WTC11 (cell line): ENCODE measurements at regions not wholly inside any gene's neighbourhood (a gene's known extent, or its start where the extent isn't known, plus 50 kb on each side); places are given as distances from the start of the nearest gene placed in this dataset.

Experiments
- ATAC-seq: fragments of 200-7000 bp; cut with Tn5 transposase; 2 replicates; pipeline ENCODE4 v1.10.0; 2021; ENCODE audit warnings: mild to moderate bottlenecking, moderate library complexity
- CTCF ChIA-PET: fragments of 300-600 bp; sonication (Branson Sonifier 250); formaldehyde crosslinking; loops from one replicate; lab custom pipeline; 2021; ENCODE audit warnings: antibody characterized with exemption; lab: Charles Lee
- POLR2A ChIA-PET: fragments of 350-600 bp; sonication (Branson Sonifier 250); formaldehyde crosslinking; loops from one replicate; lab custom pipeline; 2021; ENCODE audit warnings: antibody characterized with exemption; lab: Charles Lee
- DNase-seq: peaks from one replicate; pipeline ENCODE4 v3.0.0; 2021; ENCODE audit warnings: low spot score
- H3K27ac Mint-ChIP-seq: 2 replicates; pipeline ENCODE4 v1.8.0; 2021; ENCODE audit warnings: mixed read lengths
- H3K27me3 Mint-ChIP-seq: 2 replicates; pipeline ENCODE4 v1.8.0; 2021; ENCODE audit warnings: low read depth, mild to moderate bottlenecking, moderate library complexity, mixed read lengths
- H3K36me3 Mint-ChIP-seq: 2 replicates; pipeline ENCODE4 v1.8.0; 2021; ENCODE audit warnings: mixed read lengths
- H3K4me1 Mint-ChIP-seq: 2 replicates; pipeline ENCODE4 v1.8.0; 2022; ENCODE audit warnings: mixed read lengths
- H3K4me3 Mint-ChIP-seq: 2 replicates; pipeline ENCODE4 v1.8.0; 2021; ENCODE audit warnings: mild to moderate bottlenecking, moderate library complexity, mixed read lengths
- H3K9me3 Mint-ChIP-seq: 2 replicates; pipeline ENCODE4 v1.8.0; 2021; ENCODE audit warnings: mixed read lengths
- ELF4 ChIP-seq: sonication (generic); formaldehyde crosslinking; IDR thresholded peaks from 2 replicates; pipeline ENCODE4 v1.8.1; 2022; ENCODE audit warnings: low read depth, mild to moderate bottlenecking, moderate library complexity, missing genetic modification reagents
- EMX1 ChIP-seq: fragments of 250-450 bp; sonication (Bioruptor Pico); IDR thresholded peaks from 2 replicates; pipeline ENCODE4 v1.8.0; 2021; ENCODE audit warnings: mild to moderate bottlenecking
- FOXK1 ChIP-seq: sonication (generic); formaldehyde crosslinking; IDR thresholded peaks from 2 replicates; pipeline ENCODE4 v1.8.0; 2022; ENCODE audit warnings: mild to moderate bottlenecking, moderate library complexity, missing genetic modification reagents
- MXD4 ChIP-seq: fragments of 250-450 bp; sonication (Bioruptor Pico); IDR thresholded peaks from 2 replicates; pipeline ENCODE4 v1.8.0; 2021; ENCODE audit warnings: mild to moderate bottlenecking, moderate library complexity, borderline replicate concordance
- NFE2L1 ChIP-seq: sonication (generic); formaldehyde crosslinking; IDR thresholded peaks from 2 replicates; pipeline ENCODE4 v1.8.1; 2023; ENCODE audit warnings: missing genetic modification reagents
- RORB ChIP-seq: fragments of 250-450 bp; sonication (Bioruptor Pico); IDR thresholded peaks from 2 replicates; pipeline ENCODE4 v1.9.0; 2021; ENCODE audit warnings: mild to moderate bottlenecking
- SMAD3 ChIP-seq: sonication (generic); formaldehyde crosslinking; IDR thresholded peaks from 2 replicates; pipeline ENCODE4 v1.8.0; 2022; ENCODE audit warnings: missing genetic modification reagents, mild to moderate bottlenecking, borderline replicate concordance
- SMAD4 ChIP-seq: sonication (generic); formaldehyde crosslinking; IDR thresholded peaks from 2 replicates; pipeline ENCODE4 v1.8.0; 2022; ENCODE audit warnings: mild to moderate bottlenecking, missing genetic modification reagents
- TEAD4 ChIP-seq: sonication (generic); formaldehyde crosslinking; IDR thresholded peaks from 2 replicates; pipeline ENCODE4 v1.8.0; 2022; ENCODE audit warnings: mild to moderate bottlenecking, missing genetic modification reagents
- ZNF232 ChIP-seq: sonication (generic); formaldehyde crosslinking; IDR thresholded peaks from 2 replicates; pipeline ENCODE4 v1.8.0; 2022; ENCODE audit warnings: mild to moderate bottlenecking, missing genetic modification reagents
- ZNF317 ChIP-seq: sonication (generic); formaldehyde crosslinking; IDR thresholded peaks from 2 replicates; pipeline ENCODE4 v1.8.1; 2023; ENCODE audit warnings: low read depth, mild to moderate bottlenecking, moderate library complexity, missing genetic modification reagents, borderline replicate concordance
- ZNF396 ChIP-seq: fragments of 250-450 bp; sonication (Bioruptor Pico); IDR thresholded peaks from 2 replicates; pipeline ENCODE4 v1.8.0; 2021; ENCODE audit warnings: mild to moderate bottlenecking, moderate library complexity, borderline replicate concordance
- ZNF423 ChIP-seq: fragments of 250-450 bp; sonication (Bioruptor Pico); IDR thresholded peaks from 2 replicates; pipeline ENCODE4 v2.1.2; 2022; ENCODE audit warnings: mild to moderate bottlenecking, moderate library complexity
- TF ChIP-seq, protein P1 (sequence below): fragments of 250-450 bp; sonication (Bioruptor Pico); IDR thresholded peaks from 2 replicates; pipeline ENCODE4 v1.8.0; 2021; ENCODE audit warnings: mild to moderate bottlenecking
- TF ChIP-seq, protein P2 (sequence below): sonication (generic); formaldehyde crosslinking; IDR thresholded peaks from 2 replicates; pipeline ENCODE4 v1.8.1; 2023; ENCODE audit warnings: mild to moderate bottlenecking, moderate library complexity, missing genetic modification reagents
- TF ChIP-seq, protein P3 (sequence below): fragments of 250-450 bp; sonication (Bioruptor Pico); IDR thresholded peaks from 2 replicates; pipeline ENCODE4 v1.9.0; 2021; ENCODE audit warnings: mild to moderate bottlenecking
- TF ChIP-seq, protein P4 (sequence below): sonication (generic); formaldehyde crosslinking; IDR thresholded peaks from 2 replicates; pipeline ENCODE4 v1.8.1; 2022; ENCODE audit warnings: missing genetic modification reagents, borderline replicate concordance
- TF ChIP-seq, protein P5 (sequence below): fragments of 250-450 bp; sonication (Bioruptor Pico); IDR thresholded peaks from 2 replicates; pipeline ENCODE4 v2.1.2; 2022; ENCODE audit warnings: mild to moderate bottlenecking, moderate library complexity
- TF ChIP-seq, protein P6 (sequence below): fragments of 250-450 bp; sonication (Bioruptor Pico); IDR thresholded peaks from 2 replicates; pipeline ENCODE4 v1.9.0; 2021; ENCODE audit warnings: moderate library complexity, mild to moderate bottlenecking, inconsistent platforms, borderline replicate concordance
- TF ChIP-seq, protein P7 (sequence below): sonication (generic); formaldehyde crosslinking; IDR thresholded peaks from 2 replicates; pipeline ENCODE4 v1.8.1; 2022; ENCODE audit warnings: low read depth, mild to moderate bottlenecking, moderate library complexity, missing genetic modification reagents, borderline replicate concordance

DNA sequence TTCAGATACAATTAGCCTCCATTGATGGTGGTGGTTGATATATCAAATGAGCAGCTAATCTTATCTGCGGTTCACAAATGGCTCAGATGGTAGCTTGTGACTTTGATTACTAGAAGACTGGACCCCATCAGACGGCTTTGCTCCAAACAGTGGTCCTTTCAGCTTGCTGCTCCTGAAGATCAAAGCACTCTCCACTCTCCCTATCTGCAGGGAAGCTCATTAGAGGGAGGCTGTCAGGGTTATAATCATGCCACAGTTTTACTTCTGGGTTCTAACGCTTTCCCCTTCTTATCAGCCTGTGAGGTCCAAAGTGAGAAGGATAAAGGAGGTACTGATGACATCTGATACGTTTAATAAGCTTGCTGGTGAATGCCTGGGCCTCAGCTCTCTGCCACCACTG is 247.1 kb upstream of the NT5C1B start (continued):
- TF ChIP-seq, protein P1, sequence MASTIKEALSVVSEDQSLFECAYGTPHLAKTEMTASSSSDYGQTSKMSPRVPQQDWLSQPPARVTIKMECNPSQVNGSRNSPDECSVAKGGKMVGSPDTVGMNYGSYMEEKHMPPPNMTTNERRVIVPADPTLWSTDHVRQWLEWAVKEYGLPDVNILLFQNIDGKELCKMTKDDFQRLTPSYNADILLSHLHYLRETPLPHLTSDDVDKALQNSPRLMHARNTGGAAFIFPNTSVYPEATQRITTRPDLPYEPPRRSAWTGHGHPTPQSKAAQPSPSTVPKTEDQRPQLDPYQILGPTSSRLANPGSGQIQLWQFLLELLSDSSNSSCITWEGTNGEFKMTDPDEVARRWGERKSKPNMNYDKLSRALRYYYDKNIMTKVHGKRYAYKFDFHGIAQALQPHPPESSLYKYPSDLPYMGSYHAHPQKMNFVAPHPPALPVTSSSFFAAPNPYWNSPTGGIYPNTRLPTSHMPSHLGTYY: no peak
- no peak for TF ChIP-seq EMX1 (CRISPR knock-in tag)
- TF ChIP-seq SMAD4: no peak
- TF ChIP-seq, protein P2, sequence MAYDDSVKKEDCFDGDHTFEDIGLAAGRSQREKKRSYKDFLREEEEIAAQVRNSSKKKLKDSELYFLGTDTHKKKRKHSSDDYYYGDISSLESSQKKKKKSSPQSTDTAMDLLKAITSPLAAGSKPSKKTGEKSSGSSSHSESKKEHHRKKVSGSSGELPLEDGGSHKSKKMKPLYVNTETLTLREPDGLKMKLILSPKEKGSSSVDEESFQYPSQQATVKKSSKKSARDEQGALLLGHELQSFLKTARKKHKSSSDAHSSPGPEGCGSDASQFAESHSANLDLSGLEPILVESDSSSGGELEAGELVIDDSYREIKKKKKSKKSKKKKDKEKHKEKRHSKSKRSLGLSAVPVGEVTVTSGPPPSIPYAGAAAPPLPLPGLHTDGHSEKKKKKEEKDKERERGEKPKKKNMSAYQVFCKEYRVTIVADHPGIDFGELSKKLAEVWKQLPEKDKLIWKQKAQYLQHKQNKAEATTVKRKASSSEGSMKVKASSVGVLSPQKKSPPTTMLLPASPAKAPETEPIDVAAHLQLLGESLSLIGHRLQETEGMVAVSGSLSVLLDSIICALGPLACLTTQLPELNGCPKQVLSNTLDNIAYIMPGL (CRISPR knock-in tag): no peak
- no peak for TF ChIP-seq ZNF317 (CRISPR knock-in tag)
- TF ChIP-seq, protein P3, sequence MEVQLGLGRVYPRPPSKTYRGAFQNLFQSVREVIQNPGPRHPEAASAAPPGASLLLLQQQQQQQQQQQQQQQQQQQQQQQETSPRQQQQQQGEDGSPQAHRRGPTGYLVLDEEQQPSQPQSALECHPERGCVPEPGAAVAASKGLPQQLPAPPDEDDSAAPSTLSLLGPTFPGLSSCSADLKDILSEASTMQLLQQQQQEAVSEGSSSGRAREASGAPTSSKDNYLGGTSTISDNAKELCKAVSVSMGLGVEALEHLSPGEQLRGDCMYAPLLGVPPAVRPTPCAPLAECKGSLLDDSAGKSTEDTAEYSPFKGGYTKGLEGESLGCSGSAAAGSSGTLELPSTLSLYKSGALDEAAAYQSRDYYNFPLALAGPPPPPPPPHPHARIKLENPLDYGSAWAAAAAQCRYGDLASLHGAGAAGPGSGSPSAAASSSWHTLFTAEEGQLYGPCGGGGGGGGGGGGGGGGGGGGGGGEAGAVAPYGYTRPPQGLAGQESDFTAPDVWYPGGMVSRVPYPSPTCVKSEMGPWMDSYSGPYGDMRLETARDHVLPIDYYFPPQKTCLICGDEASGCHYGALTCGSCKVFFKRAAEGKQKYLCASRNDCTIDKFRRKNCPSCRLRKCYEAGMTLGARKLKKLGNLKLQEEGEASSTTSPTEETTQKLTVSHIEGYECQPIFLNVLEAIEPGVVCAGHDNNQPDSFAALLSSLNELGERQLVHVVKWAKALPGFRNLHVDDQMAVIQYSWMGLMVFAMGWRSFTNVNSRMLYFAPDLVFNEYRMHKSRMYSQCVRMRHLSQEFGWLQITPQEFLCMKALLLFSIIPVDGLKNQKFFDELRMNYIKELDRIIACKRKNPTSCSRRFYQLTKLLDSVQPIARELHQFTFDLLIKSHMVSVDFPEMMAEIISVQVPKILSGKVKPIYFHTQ: no peak
- TF ChIP-seq, all 79 proteins: peak for 0

DNA sequence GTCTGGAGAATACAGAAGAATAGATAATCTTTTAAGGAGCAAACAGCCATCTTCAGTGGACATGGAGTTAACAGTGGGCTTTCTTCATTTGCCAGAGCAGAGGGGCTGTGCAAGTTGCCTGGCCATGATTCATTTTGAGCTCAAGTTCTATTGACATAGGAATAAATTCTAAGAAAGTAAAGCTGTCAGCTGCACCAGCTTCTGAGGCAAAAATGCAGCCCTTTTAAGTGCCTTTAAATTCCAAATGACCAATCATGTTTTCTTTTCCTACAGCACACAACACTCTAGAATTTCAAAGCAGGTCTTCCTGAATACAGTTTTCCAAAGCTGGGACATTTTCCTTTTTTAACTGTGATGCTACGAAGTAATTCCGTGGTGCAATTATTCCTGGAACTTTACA is 246.4 kb upstream of the NT5C1B start:
- no peak for DNase-seq
- TF ChIP-seq, protein P4, sequence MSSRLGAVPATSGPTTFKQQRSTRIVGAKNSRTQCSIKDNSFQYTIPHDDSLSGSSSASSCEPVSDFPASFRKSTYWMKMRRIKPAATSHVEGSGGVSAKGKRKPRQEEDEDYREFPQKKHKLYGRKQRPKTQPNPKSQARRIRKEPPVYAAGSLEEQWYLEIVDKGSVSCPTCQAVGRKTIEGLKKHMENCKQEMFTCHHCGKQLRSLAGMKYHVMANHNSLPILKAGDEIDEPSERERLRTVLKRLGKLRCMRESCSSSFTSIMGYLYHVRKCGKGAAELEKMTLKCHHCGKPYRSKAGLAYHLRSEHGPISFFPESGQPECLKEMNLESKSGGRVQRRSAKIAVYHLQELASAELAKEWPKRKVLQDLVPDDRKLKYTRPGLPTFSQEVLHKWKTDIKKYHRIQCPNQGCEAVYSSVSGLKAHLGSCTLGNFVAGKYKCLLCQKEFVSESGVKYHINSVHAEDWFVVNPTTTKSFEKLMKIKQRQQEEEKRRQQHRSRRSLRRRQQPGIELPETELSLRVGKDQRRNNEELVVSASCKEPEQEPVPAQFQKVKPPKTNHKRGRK: no peak
- no peak for TF ChIP-seq ELF4 (CRISPR knock-in tag)
- TF ChIP-seq, protein P5, sequence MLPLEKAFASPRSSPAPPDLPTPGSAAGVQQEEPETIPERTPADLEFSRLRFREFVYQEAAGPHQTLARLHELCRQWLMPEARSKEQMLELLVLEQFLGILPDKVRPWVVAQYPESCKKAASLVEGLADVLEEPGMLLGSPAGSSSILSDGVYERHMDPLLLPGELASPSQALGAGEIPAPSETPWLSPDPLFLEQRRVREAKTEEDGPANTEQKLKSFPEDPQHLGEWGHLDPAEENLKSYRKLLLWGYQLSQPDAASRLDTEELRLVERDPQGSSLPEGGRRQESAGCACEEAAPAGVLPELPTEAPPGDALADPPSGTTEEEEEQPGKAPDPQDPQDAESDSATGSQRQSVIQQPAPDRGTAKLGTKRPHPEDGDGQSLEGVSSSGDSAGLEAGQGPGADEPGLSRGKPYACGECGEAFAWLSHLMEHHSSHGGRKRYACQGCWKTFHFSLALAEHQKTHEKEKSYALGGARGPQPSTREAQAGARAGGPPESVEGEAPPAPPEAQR (CRISPR knock-in tag): no peak
- TF ChIP-seq ZNF232: no peak
- TF ChIP-seq FOXK1 (CRISPR knock-in tag): no peak
- no peak for TF ChIP-seq RORB (CRISPR knock-in tag)
- TF ChIP-seq NFE2L1 (CRISPR knock-in tag): no peak
- no peak for TF ChIP-seq SMAD3 (CRISPR knock-in tag)
- TF ChIP-seq, protein P6, sequence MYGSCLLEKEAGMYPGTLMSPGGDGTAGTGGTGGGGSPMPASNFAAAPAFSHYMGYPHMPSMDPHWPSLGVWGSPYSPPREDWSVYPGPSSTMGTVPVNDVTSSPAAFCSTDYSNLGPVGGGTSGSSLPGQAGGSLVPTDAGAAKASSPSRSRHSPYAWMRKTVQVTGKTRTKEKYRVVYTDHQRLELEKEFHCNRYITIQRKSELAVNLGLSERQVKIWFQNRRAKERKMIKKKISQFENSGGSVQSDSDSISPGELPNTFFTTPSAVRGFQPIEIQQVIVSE (CRISPR knock-in tag): no peak
- TF ChIP-seq EMX1 (CRISPR knock-in tag): no peak
- TF ChIP-seq TEAD4: no peak
- no peak for TF ChIP-seq ZNF423
- TF ChIP-seq, protein P7, sequence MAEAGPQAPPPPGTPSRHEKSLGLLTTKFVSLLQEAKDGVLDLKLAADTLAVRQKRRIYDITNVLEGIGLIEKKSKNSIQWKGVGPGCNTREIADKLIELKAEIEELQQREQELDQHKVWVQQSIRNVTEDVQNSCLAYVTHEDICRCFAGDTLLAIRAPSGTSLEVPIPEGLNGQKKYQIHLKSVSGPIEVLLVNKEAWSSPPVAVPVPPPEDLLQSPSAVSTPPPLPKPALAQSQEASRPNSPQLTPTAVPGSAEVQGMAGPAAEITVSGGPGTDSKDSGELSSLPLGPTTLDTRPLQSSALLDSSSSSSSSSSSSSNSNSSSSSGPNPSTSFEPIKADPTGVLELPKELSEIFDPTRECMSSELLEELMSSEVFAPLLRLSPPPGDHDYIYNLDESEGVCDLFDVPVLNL (CRISPR knock-in tag): no peak
- TF ChIP-seq ZNF396: no peak
- no peak for TF ChIP-seq MXD4 (CRISPR knock-in tag)
- H3K4me1 Mint-ChIP-seq: peaks cover 29% of the 10 kb centered on the region
- H3K27me3 Mint-ChIP-seq: peaks cover 39% of the 10 kb centered on the region
- H3K4me3 Mint-ChIP-seq: no peak overlapping the region
- POLR2A ChIA-PET: no interaction called here
- no peaks in the 10 kb centered on the region for H3K9me3 Mint-ChIP-seq
- ATAC-seq: no peak
- no peak overlapping the region for H3K27ac Mint-ChIP-seq
- CTCF ChIA-PET: interaction anchor here (3.5 kb wide), 1 partner anchor 12 kb away, joined by 21 read pairs; no protein-coding TSS in a partner anchor
- H3K36me3 Mint-ChIP-seq: no peaks in the 10 kb centered on the region
